NCI-H1105 treated with DMSO at 0.1 percent for 48 hours (cell line): ENCODE measurements at regions not wholly inside any gene's neighbourhood (a gene's known extent, or its start where the extent isn't known, plus 50 kb on each side); places are given as distances from the start of the nearest gene placed in this dataset.
"Not testable (repeated sequence)": the region's sequence is repeated elsewhere in the genome, so short reads cannot be mapped to it uniquely, and the experiment has no call there.

ENCODE experiments used
- DNase-seq: peaks from one replicate; lab custom pipeline; 2025; lab: John Stamatoyannopoulos, UW

- DNase-seq, result no peak
Observed at GRCh38 chr3:147237991-147238390, 168.4 kb downstream of the ZIC4 start.

- not testable (repeated sequence) for DNase-seq
Observed at GRCh38 chr3:147231980-147232379, 174.4 kb downstream of the ZIC4 start.

GRCh38 chr3:147231111-147231510, 175.2 kb downstream of the ZIC4 start:
- DNase-seq, result no peak

GRCh38 chr3:147222291-147222690, 184.1 kb downstream of the ZIC4 start:
- no peak for DNase-seq

GRCh38 chr3:147218965-147219364, 187.4 kb downstream of the ZIC4 start:
- no peak for DNase-seq

GRCh38 chr3:147216143-147216673, 190.1 kb downstream of the ZIC4 start:
- no peak for DNase-seq

- DNase-seq, result no peak
Observed at GRCh38 chr3:147215660-147216059, 190.7 kb downstream of the ZIC4 start.

- no peak for DNase-seq
Observed at GRCh38 chr3:147213633-147214032, 192.7 kb downstream of the ZIC4 start.

GRCh38 chr3:147210676-147211075, 195.7 kb downstream of the ZIC4 start:
- no peak for DNase-seq

GRCh38 chr3:147201086-147201485, 205.3 kb downstream of the ZIC4 start:
- no peak for DNase-seq

- DNase-seq, result no peak
Observed at GRCh38 chr3:147200545-147200944, 205.8 kb downstream of the ZIC4 start.

GRCh38 chr3:147197739-147198138, 208.6 kb downstream of the ZIC4 start:
- DNase-seq, result no peak

- no peak for DNase-seq
Observed at GRCh38 chr3:147195887-147196286, 210.5 kb downstream of the ZIC4 start.

GRCh38 chr3:147191795-147192385, 214.5 kb downstream of the ZIC4 start:
- DNase-seq, result peak; percentile 71

GRCh38 chr3:147189016-147189415, 217.3 kb downstream of the ZIC4 start:
- DNase-seq, result no peak

GRCh38 chr3:147187687-147188086, 218.7 kb downstream of the ZIC4 start:
- no peak for DNase-seq

GRCh38 chr3:147185781-147186180, 220.6 kb downstream of the ZIC4 start:
- no peak for DNase-seq

GRCh38 chr3:147184794-147185193, 221.5 kb downstream of the ZIC4 start:
- no peak for DNase-seq

- DNase-seq, result no peak
Observed at GRCh38 chr3:147173257-147173656, 233.1 kb downstream of the ZIC4 start.

- no peak for DNase-seq
Observed at GRCh38 chr3:147162743-147163142, 243.6 kb downstream of the ZIC4 start.

- DNase-seq, result no peak
Observed at GRCh38 chr3:147161833-147162232, 244.5 kb downstream of the ZIC4 start.

GRCh38 chr3:147160984-147161383, 245.4 kb downstream of the ZIC4 start:
- no peak for DNase-seq

GRCh38 chr3:147159141-147159540, 247.2 kb downstream of the ZIC4 start:
- DNase-seq, result no peak

- no peak for DNase-seq
Observed at GRCh38 chr3:147157631-147158030, 248.7 kb downstream of the ZIC4 start.
